SK-N-SH treated with all-trans-retinoic acid at 6 μM for 48 hours (cell line): ENCODE measurements at regions not wholly inside any gene's neighbourhood (a gene's known extent, or its start where the extent isn't known, plus 50 kb on each side); places are given as distances from the start of the nearest gene placed in this dataset.

Experiments
- ATAC-seq: fragments of 200-7000 bp; cut with Tn5 transposase; 3 replicates; pipeline ENCODE4 v1.9.1; 2020; ENCODE audit warnings: mild to moderate bottlenecking, moderate library complexity
- ARNTL ChIP-seq: fragments of 450-650 bp; formaldehyde crosslinking; IDR thresholded peaks from 2 replicates; pipeline ENCODE4 v1.5.0; 2020; ENCODE audit warnings: low read depth, mild to moderate bottlenecking, moderate library complexity, borderline replicate concordance
- BACH2 ChIP-seq: fragments of 250-450 bp; sonication (Bioruptor Pico); IDR thresholded peaks from 2 replicates; pipeline ENCODE4 v1.9.0; 2021; ENCODE audit warnings: mild to moderate bottlenecking, borderline replicate concordance
- CREB5 ChIP-seq: fragments of 250-450 bp; sonication (Bioruptor Pico); IDR thresholded peaks from 2 replicates; pipeline ENCODE4 v1.5.1; 2020; ENCODE audit warnings: low read depth, mild to moderate bottlenecking, moderate library complexity
- CSDC2 ChIP-seq: fragments of 250-450 bp; sonication (Bioruptor Pico); IDR thresholded peaks from 2 replicates; pipeline ENCODE4 v1.5.0; 2020; ENCODE audit warnings: mild to moderate bottlenecking, moderate library complexity
- CSRNP3 ChIP-seq: fragments of 250-450 bp; sonication (Bioruptor Pico); IDR thresholded peaks from 2 replicates; pipeline ENCODE4 v1.5.1; 2021; ENCODE audit warnings: mild to moderate bottlenecking, moderate library complexity
- GLIS3 ChIP-seq: fragments of 250-450 bp; sonication (Bioruptor Pico); IDR thresholded peaks from 2 replicates; pipeline ENCODE4 v1.5.0; 2020; ENCODE audit warnings: mild to moderate bottlenecking, moderate library complexity
- POU6F1 ChIP-seq: fragments of 250-450 bp; sonication (Bioruptor Pico); IDR thresholded peaks from 2 replicates; pipeline ENCODE4 v1.8.0; 2021; ENCODE audit warnings: low read depth, mild to moderate bottlenecking, moderate library complexity, borderline replicate concordance
- PPARA ChIP-seq: fragments of 250-450 bp; sonication (Bioruptor Pico); IDR thresholded peaks from 2 replicates; pipeline ENCODE4 v1.5.0; 2020; ENCODE audit warnings: mild to moderate bottlenecking, borderline replicate concordance
- RARB ChIP-seq: fragments of 250-450 bp; sonication (Bioruptor Pico); IDR thresholded peaks from 2 replicates; pipeline ENCODE4 v1.8.0; 2021; ENCODE audit warnings: mild to moderate bottlenecking, moderate library complexity
- TCF4 ChIP-seq: fragments of 250-450 bp; sonication (Bioruptor Pico); IDR thresholded peaks from 2 replicates; pipeline ENCODE4 v1.8.0; 2021; ENCODE audit warnings: mild to moderate bottlenecking, moderate library complexity, borderline replicate concordance
- TOX ChIP-seq: fragments of 250-450 bp; sonication (Bioruptor Pico); IDR thresholded peaks from 2 replicates; pipeline ENCODE4 v1.8.0; 2021; ENCODE audit warnings: mild to moderate bottlenecking, moderate library complexity, borderline replicate concordance
- ZC3H10 ChIP-seq: fragments of 250-450 bp; sonication (Bioruptor Pico); IDR thresholded peaks from 2 replicates; pipeline ENCODE4 v1.5.1; 2021; ENCODE audit warnings: mild to moderate bottlenecking, moderate library complexity
- ZFP3 ChIP-seq: fragments of 250-450 bp; sonication (Bioruptor Pico); IDR thresholded peaks from 2 replicates; pipeline ENCODE4 v1.5.0; 2020; ENCODE audit warnings: mild to moderate bottlenecking, moderate library complexity
- ZFP30 ChIP-seq: fragments of 450-650 bp; formaldehyde crosslinking; IDR thresholded peaks from 2 replicates; pipeline ENCODE4 v1.5.0; 2022; ENCODE audit warnings: mild to moderate bottlenecking, moderate library complexity
- ZNF565 ChIP-seq: fragments of 450-650 bp; formaldehyde crosslinking; conservative IDR thresholded peaks from 2 replicates; pipeline ENCODE4 v1.5.0; 2020; ENCODE audit warnings: low read depth, mild to moderate bottlenecking, moderate library complexity
- ZNF70 ChIP-seq: fragments of 450-650 bp; formaldehyde crosslinking; IDR thresholded peaks from 2 replicates; pipeline ENCODE4 v1.5.0; 2020; ENCODE audit warnings: mild to moderate bottlenecking, moderate library complexity
- ZNF8 ChIP-seq: fragments of 450-650 bp; formaldehyde crosslinking; IDR thresholded peaks from 2 replicates; pipeline ENCODE4 v1.5.0; 2020; ENCODE audit warnings: mild to moderate bottlenecking, moderate library complexity
- TF ChIP-seq, protein P1 (sequence below): fragments of 250-450 bp; sonication (Bioruptor Pico); IDR thresholded peaks from 2 replicates; pipeline ENCODE4 v1.5.0; 2020; ENCODE audit warnings: mild to moderate bottlenecking, moderate library complexity

DNA sequence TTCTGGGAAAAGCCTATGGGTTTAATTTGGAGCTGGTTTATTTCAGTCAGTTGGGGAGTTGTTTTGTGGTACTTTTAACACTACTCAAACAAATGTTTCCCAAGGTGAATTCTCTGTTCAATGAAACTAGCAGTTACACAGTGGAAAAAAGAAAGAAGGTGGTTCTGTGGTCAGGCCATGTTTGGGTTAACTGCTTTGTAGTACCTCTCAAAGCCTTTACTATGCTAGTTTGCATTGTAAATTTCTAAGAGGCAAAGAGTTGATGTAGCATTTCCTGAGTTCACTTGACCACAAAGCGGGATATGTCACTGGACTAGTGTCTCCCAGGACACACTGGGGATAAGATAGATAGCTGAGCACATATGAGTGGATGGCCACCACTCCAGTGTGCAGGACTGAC, 145.4 kb downstream of the KIF20B start (continued):
- TF ChIP-seq RARB (no peak), ZFP3 (no peak), ZNF8 (no peak)

DNA sequence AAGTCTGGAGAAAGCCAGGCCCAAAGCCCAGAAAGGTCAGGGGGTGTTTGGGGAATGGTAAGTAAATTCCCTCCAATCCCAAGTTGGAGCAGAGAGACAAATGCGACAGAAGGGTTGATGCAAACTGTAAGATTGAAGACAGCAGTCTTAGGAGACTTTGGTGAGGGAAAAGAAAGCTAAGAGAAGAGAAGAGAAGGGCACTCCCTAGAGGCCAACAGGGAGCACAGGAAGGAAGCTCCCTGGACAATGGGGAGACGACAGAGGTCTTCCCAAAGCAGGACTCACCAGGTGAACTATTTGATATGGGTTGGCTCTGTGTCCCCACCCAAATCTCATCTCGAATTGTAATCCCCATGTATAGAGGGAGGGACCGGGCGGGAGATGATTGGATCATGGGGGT, 151.5 kb downstream of the KIF20B start:
- TF ChIP-seq ARNTL (CRISPR knock-in tag) (no peak), RARB (no peak), CSDC2 (CRISPR knock-in tag) (no peak), ZC3H10 (CRISPR knock-in tag) (no peak), PPARA (no peak), TCF4 (CRISPR knock-in tag) (no peak), POU6F1 (CRISPR knock-in tag) (no peak), ZNF70 (CRISPR knock-in tag) (no peak)
- TF ChIP-seq, protein P1, sequence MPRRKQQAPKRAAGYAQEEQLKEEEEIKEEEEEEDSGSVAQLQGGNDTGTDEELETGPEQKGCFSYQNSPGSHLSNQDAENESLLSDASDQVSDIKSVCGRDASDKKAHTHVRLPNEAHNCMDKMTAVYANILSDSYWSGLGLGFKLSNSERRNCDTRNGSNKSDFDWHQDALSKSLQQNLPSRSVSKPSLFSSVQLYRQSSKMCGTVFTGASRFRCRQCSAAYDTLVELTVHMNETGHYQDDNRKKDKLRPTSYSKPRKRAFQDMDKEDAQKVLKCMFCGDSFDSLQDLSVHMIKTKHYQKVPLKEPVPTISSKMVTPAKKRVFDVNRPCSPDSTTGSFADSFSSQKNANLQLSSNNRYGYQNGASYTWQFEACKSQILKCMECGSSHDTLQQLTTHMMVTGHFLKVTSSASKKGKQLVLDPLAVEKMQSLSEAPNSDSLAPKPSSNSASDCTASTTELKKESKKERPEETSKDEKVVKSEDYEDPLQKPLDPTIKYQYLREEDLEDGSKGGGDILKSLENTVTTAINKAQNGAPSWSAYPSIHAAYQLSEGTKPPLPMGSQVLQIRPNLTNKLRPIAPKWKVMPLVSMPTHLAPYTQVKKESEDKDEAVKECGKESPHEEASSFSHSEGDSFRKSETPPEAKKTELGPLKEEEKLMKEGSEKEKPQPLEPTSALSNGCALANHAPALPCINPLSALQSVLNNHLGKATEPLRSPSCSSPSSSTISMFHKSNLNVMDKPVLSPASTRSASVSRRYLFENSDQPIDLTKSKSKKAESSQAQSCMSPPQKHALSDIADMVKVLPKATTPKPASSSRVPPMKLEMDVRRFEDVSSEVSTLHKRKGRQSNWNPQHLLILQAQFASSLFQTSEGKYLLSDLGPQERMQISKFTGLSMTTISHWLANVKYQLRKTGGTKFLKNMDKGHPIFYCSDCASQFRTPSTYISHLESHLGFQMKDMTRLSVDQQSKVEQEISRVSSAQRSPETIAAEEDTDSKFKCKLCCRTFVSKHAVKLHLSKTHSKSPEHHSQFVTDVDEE (CRISPR knock-in tag): no peak
- ATAC-seq: peak; percentile 41; the same call in 1 of the 3 replicates

GRCh38 chr10:89853781-89854191, 152.4 kb downstream of the KIF20B start:
- no peak for TF ChIP-seq ZNF70 (CRISPR knock-in tag)
- no peak for TF ChIP-seq ARNTL (CRISPR knock-in tag)
- peak; percentile 77 for ATAC-seq

DNA sequence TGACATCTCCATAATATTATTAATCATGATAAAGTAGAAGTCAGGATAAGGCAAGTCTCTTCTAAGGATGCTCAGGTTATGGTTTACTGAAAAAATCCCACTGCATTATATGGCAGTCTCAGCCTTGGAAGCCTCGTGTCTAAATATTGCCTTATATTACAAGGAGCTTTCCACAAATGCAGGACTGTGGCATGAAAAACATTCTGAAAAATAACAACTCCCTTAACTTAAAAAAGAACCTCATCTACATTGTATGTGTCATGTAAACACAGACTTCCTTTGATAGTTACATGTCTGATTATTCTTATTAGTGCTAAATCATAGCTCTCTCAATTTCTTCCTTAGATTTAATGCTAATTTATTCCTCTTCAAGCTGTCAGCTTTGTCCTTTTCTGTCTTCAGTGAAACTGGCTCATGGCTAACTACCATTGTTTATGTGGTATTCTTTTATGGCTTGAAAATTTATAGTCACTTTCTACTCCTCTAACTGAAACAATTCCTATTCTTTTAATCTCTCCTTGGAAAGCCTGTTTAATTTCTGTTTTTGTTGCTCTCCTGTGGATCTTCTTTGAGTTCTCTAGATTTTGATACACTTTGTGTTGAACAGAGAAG, 156.1 kb downstream of the KIF20B start:
- ATAC-seq: no peak
- no peak for TF ChIP-seq ARNTL (CRISPR knock-in tag)
- TF ChIP-seq ZC3H10 (CRISPR knock-in tag): no peak
- TF ChIP-seq ZNF70 (CRISPR knock-in tag): no peak
- TF ChIP-seq CSRNP3 (CRISPR knock-in tag): no peak
- TF ChIP-seq GLIS3 (CRISPR knock-in tag): no peak
- no peak for TF ChIP-seq ZFP3
- TF ChIP-seq POU6F1 (CRISPR knock-in tag): no peak

GRCh38 chr10:89861199-89861573, 159.8 kb downstream of the KIF20B start:
- no peak for TF ChIP-seq ARNTL (CRISPR knock-in tag)
- no peak for TF ChIP-seq TOX (CRISPR knock-in tag)
- no peak for TF ChIP-seq ZNF8
- no peak for TF ChIP-seq CSDC2 (CRISPR knock-in tag)
- no peak for TF ChIP-seq ZFP3
- TF ChIP-seq CREB5 (CRISPR knock-in tag): no peak
- TF ChIP-seq POU6F1 (CRISPR knock-in tag): no peak
- no peak for TF ChIP-seq ZFP30 (CRISPR knock-in tag)
- TF ChIP-seq TCF4 (CRISPR knock-in tag): no peak
- no peak for TF ChIP-seq BACH2 (CRISPR knock-in tag)
- no peak for TF ChIP-seq ZNF565 (CRISPR knock-in tag)
- ATAC-seq: no peak
